GM18951 (cell line): ENCODE measurements at regions not wholly inside any gene's neighbourhood (a gene's known extent, or its start where the extent isn't known, plus 50 kb on each side); places are given as distances from the start of the nearest gene placed in this dataset.

Experiments
- POLR2A ChIP-seq: IDR thresholded peaks from 4 replicates; pipeline ENCODE4 v1.6.1; 2011; ENCODE audit warnings: mild to moderate bottlenecking; ENCODE audit not compliant: insufficient read length, insufficient read depth; ENCODE audit errors: extremely low read depth
- in situ Hi-C: fragments of 300-500 bp; cut with MboI; formaldehyde crosslinking; loops from one replicate; pipeline ENCODE4 v1.12.0; 2022; ENCODE audit warnings: low sequenced_read_pairs, mixed read lengths, inconsistent platforms; ENCODE audit not compliant: unreplicated experiment

GRCh38 chr9:71581101-71581500, 187.2 kb downstream of the CEMIP2 start:
- in situ Hi-C loops = no loop called here
- TF ChIP-seq POLR2A = no peak

DNA sequence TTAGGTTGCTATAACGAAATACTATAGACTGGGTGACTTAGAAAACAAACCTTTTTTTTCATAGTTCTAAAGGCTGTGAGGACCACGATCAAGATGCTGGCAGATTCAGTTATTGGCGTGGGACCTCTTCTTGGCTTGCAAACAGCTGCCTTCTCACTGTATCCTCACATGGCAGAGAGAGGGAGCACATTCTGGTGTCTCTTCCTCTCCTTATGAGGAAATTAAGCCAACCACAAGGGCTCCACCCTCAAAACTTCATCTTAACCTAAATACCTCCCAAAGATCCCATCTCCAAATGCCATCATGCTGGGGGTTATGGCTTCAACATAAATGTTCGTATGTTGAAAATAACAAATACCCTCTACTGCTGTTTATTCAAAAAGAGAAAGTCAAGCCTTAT, 197.1 kb downstream of the CEMIP2 start:
- in situ Hi-C loops = no loop called here
- TF ChIP-seq POLR2A = no peak

DNA sequence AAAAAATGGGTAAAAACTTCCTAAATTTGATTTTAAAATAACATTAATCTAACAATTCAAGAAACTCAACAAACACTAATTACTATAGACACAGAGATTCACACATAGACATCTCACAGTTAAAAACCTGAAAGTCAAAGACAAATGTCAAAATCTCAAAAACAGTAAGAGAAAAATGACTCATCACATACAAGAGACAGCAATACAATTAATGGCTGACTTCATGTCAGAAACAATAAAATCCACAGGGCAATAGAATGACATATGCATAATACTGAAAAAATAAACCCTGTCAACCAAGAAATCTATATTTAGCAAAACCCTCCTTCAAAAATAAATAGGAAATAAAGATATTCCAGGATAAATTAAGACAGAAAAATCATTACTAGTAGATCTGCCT, 200.4 kb downstream of the CEMIP2 start:
- in situ Hi-C loops = no loop called here
- TF ChIP-seq POLR2A = no peak

DNA sequence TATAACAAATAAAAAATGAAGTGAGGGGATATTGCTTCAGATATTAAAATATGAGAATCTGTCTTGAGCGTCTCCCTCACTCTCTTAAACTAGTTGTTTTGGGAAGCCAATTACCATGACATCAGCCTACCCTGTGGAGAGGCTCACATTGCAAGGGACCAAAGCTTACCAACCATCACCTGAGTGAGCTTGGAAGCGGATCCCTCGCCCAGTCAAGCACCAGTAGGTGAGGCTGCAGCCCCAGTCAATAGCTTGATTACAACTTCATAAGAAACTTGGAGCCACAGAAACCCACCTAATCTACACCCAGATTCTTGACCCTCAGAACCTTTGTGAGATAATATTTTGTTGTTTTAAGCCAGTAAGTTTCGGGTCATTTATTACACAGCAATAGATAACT, 206.2 kb downstream of the CEMIP2 start:
- in situ Hi-C loops = no loop called here
- TF ChIP-seq POLR2A = no peak

DNA sequence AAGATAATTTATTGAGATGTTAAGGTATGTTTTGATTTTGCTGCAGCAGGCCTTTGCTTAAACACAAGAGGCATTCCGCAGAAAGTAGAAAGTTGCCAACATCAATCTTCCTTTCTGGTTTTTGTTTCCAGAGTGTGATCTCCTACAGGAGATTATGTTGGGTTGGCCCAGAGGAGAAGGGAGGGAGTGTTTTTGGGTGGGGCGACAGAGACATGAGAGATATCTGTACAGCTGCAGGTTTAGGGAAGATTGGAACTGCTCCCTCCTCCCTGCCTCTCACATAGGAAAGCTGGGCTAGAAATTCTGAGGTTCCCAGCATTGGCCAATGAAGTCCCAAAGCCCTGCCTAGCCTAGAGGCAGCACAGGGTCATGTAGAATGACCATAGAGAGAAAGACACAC, 211.0 kb downstream of the CEMIP2 start:
- in situ Hi-C loops = no loop called here
- TF ChIP-seq POLR2A = no peak

DNA sequence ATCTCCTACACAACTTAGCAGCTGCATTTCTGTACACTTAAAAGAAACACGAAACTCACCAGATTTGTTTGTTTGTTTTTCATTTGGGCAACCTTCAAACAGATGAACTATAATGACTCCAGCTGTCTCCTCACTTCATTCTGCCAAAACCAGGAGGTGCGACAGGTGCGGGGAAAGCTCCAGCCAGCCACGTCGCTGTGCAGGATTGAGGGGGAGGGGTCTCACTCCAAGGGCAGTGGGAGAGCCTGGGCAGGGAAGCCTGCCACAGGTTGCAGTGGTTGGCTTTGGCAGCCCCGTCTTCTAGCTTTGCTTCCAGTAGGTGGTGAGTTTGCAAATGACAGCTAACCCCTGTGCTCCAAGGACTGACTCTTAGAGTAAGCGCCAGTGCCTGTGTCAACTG, 215.8 kb downstream of the CEMIP2 start:
- TF ChIP-seq POLR2A = no peak

DNA sequence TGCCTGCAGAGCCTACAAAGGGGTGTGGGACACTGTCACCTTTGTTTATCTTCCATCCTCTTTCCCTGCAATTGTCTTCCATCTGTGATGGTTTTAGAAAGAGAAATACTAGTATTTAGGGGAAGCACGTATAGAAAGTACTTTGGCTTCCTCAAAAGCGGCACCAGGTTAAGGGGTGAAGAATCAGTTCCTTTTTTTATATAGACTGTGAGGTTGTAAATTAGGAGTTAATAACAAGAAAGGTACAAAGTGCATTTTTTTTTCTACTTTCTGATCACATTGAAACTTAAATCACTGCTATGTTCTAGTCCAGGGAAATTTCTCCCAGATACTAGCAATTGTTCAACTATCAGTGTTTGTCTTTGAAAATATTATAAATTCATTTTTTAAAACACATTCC, 219.3 kb downstream of the CEMIP2 start:
- TF ChIP-seq POLR2A = no peak
- in situ Hi-C loops = no loop called here

More for the DNA sequence above, 215.8 kb downstream of the CEMIP2 start:
- in situ Hi-C loops = no loop called here

DNA sequence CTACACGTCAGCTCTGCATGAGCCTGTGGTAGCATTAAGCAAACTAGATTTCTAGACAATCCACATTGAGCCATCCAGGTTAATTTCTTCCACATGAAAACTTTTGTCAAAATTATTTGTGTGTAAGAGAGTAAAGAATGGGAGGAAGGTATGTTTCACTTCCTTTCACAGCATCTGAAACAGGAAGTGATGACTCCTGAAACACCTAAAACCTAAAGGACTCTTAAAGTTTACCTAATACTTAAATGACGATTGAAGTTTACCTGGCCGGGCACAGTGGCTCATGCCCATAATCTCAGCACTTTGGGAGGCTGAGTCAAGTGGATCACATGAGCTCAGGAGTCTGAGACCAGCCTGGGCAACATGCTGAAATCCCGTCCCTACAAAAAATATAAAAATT, 223.8 kb downstream of the CEMIP2 start:
- no peak for TF ChIP-seq POLR2A
- in situ Hi-C loops = no loop called here

GRCh38 chr9:71541436-71541835, 226.9 kb downstream of the CEMIP2 start:
- no peak for TF ChIP-seq POLR2A
- in situ Hi-C loops = no loop called here

GRCh38 chr9:71524996-71525580, 243.2 kb downstream of the CEMIP2 start:
- in situ Hi-C loops = no loop called here
- no peak for TF ChIP-seq POLR2A

DNA sequence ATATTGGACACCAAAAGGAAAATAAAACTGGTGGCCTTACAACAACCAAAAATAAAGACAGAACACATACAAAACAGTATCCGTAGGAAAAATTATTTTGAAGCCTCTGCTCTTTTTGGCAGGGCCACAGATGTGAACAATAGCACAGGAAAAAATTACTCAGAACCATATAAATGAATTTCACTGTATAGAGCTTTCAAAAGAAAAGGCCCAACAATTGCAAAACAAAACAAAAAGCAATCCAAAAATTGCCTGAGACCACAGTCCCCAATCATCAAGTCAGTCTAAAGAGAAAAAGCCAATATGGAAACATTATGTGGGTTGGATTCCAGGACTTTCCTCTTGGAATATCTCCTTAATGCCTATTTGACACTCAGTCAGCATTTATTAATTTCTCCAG, 243.8 kb downstream of the CEMIP2 start:
- in situ Hi-C loops = no loop called here
- TF ChIP-seq POLR2A = no peak

DNA sequence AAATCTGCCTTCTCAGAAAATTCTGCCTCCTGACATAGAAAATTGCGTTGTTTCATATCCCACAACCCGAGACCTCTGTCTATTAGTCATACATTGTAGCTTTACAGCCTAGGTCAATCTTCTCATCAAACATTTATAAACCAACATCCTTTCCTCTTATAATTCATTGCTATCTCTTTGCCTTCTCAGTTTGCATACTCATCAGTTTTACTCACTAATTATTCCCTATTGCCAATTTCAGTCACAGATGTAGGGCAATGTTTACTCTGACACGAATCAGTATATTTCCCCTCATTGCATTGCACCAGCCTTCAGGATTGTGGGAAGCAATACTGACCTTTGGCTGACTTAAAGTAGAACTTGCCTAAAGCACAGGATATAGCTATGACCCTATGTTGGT, 247.2 kb downstream of the CEMIP2 start:
- in situ Hi-C loops = no loop called here
- TF ChIP-seq POLR2A = no peak

DNA sequence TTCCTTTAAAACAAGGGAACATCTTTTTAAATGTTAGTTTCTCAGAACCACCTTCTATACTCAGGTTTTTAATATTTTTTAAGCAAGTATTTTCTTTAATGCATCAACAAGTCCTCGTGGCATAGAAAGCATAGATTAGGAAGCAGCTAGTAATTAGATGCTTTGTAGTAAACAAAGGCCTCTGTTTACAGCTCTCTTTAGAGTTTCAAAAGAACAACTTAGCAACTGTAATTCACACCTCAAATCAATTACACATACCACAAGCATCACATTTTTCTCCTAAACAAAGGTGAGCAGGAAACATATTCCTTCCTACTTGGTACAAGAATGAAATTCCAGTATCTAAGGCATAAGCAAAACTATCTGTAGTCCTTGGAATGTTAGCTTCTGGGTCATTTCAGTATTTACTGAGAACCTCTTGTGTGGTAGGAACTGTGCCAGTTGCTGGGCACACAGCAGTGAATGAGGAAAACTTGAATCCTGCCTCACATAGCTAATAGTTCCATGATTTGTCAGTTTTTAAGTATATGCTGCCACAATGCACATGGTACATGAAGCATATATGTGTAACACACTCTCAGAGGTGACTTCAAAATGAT, 249.1 kb downstream of the CEMIP2 start:
- no peak for TF ChIP-seq POLR2A
- in situ Hi-C loops = no loop called here

GRCh38 chr9:71518045-71518827, 250.1 kb downstream of the CEMIP2 start:
- no peak for TF ChIP-seq POLR2A
- in situ Hi-C loops = no loop called here
